ENCODE measurements at regions not wholly inside any gene's neighbourhood (a gene's known extent, or its start where the extent isn't known, plus 50 kb on each side); places are given as distances from the start of the nearest gene placed in this dataset.

GRCh38 chr2:221123396-221123795, 448.7 kb downstream of the EPHA4 start:
- in situ Hi-C loops (cut with MboI; ENCODE audit: low pct_ligation_motif_present in 1 of 4, low pct_unique_long_range_greater_than_20kb in 1 of 4, low sequenced_read_pairs in 3 of 4) = no loop called here
- no peak for TF ChIP-seq POLR2A (IDR thresholded peaks at IDR 0.05)
- TF ChIP-seq CTCF (IDR thresholded peaks at IDR 0.05) = no peak
- no peak for TF ChIP-seq EP300 (IDR thresholded peaks at IDR 0.05; ENCODE audit: low read depth)
- TF ChIP-seq POLR2AphosphoS5 (IDR thresholded peaks at IDR 0.05) = no peak
- Histone ChIP-seq H3K27me3 (no peaks in the 10 kb centered on the region), H3K9me3 (no peaks in the 10 kb centered on the region), H3K27ac (no peak overlapping the region), H3K4me1 (no peaks in the 10 kb centered on the region), H3K4me3 (no peak overlapping the region), H3K36me3 (no peaks in the 10 kb centered on the region)
- DNase-seq = no peak
- 72 to 81% methylated on average over 3 of the region's 3 CpGs for WGBS, 2 donors (ENCODE audit: low coverage in 1 of 2)
- intact Hi-C loops (cut with DNase I; ENCODE audit: low total_unique reads) = no loop called here

GRCh38 chr2:221124532-221125240, 447.4 kb downstream of the EPHA4 start:
- intact Hi-C loops (cut with DNase I; ENCODE audit: low total_unique reads) = no loop called here
- no peak overlapping the region for H3K4me3 ChIP-seq
- DNase-seq = no peak
- 60 to 85% methylated on average over 2 to 9 of the region's 9 CpGs for WGBS, 2 donors (ENCODE audit: low coverage in 1 of 2)
- in situ Hi-C loops (cut with MboI; ENCODE audit: low pct_ligation_motif_present in 1 of 4, low pct_unique_long_range_greater_than_20kb in 1 of 4, low sequenced_read_pairs in 3 of 4) = no loop called here
- no peaks in the 10 kb centered on the region for H3K9me3 ChIP-seq
- H3K4me1 ChIP-seq = no peaks in the 10 kb centered on the region
- H3K36me3 ChIP-seq = no peaks in the 10 kb centered on the region
- H3K27ac ChIP-seq = no peak overlapping the region
- TF ChIP-seq POLR2AphosphoS5 (IDR thresholded peaks at IDR 0.05) (no peak), CTCF (IDR thresholded peaks at IDR 0.05) (no peak), EP300 (IDR thresholded peaks at IDR 0.05; ENCODE audit: low read depth) (no peak), POLR2A (IDR thresholded peaks at IDR 0.05) (no peak)
- H3K27me3 ChIP-seq = no peaks in the 10 kb centered on the region

DNA sequence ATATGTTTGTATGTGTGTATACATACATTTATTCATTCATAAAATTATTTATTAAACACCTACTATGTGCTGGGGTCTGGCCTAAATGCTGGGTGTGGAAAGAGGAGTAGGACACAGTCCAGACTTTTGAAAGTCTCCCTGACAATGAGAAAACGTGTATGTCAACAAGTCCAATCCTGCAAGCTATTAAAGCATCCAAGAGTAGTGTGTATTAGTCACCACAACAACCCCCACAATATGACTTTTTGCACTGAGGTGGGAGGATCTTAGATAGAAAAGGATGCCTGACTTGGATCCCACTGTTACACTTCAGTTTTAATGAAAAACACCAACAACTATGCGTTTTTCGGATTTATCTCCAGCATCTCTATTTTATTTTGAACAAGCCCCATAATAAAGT, 446.4 kb downstream of the EPHA4 start:
- no peaks in the 10 kb centered on the region for H3K9me3 ChIP-seq
- intact Hi-C loops (cut with DNase I; ENCODE audit: low total_unique reads) = no loop called here
- no peak for TF ChIP-seq POLR2A (IDR thresholded peaks at IDR 0.05)
- TF ChIP-seq CTCF (IDR thresholded peaks at IDR 0.05) = no peak
- TF ChIP-seq EP300 (IDR thresholded peaks at IDR 0.05; ENCODE audit: low read depth) = no peak
- TF ChIP-seq POLR2AphosphoS5 (IDR thresholded peaks at IDR 0.05) = no peak

GRCh38 chr2:221129657-221130056, 442.4 kb downstream of the EPHA4 start:
- DNase-seq = no peak
- intact Hi-C loops (cut with DNase I; ENCODE audit: low total_unique reads) = no loop called here
- TF ChIP-seq EP300 (IDR thresholded peaks at IDR 0.05; ENCODE audit: low read depth) = no peak
- TF ChIP-seq POLR2AphosphoS5 (IDR thresholded peaks at IDR 0.05) = no peak
- no peak for TF ChIP-seq CTCF (IDR thresholded peaks at IDR 0.05)
- TF ChIP-seq POLR2A (IDR thresholded peaks at IDR 0.05) = no peak
- in situ Hi-C loops (cut with MboI; ENCODE audit: low pct_ligation_motif_present in 1 of 4, low pct_unique_long_range_greater_than_20kb in 1 of 4, low sequenced_read_pairs in 3 of 4) = no loop called here
- H3K27ac ChIP-seq = no peak overlapping the region
- no peaks in the 10 kb centered on the region for H3K36me3 ChIP-seq
- H3K4me3 ChIP-seq = no peak overlapping the region
- no peaks in the 10 kb centered on the region for H3K9me3 ChIP-seq
- 95% methylated on average over 1 of the region's 1 CpG; no CpG with 5 or more reads in 1 of the 2 donors for WGBS, 2 donors (ENCODE audit: low coverage in 1 of 2)
- no peaks in the 10 kb centered on the region for H3K4me1 ChIP-seq
- H3K27me3 ChIP-seq = no peaks in the 10 kb centered on the region

More for the DNA sequence above, 446.4 kb downstream of the EPHA4 start:
- Histone ChIP-seq H3K27me3 (no peaks in the 10 kb centered on the region), H3K4me3 (no peak overlapping the region), H3K27ac (no peak overlapping the region), H3K36me3 (no peaks in the 10 kb centered on the region), H3K4me1 (no peaks in the 10 kb centered on the region)
- no peak for DNase-seq
- in situ Hi-C loops (cut with MboI; ENCODE audit: low pct_ligation_motif_present in 1 of 4, low pct_unique_long_range_greater_than_20kb in 1 of 4, low sequenced_read_pairs in 3 of 4) = no loop called here
- WGBS, 2 donors (ENCODE audit: low coverage in 1 of 2) = 57 to 59% methylated on average over 2 to 3 of the region's 3 CpGs

All from transverse colon (tissue), 4 donors.